Thyroid gland (tissue), 4 donors: ENCODE measurements at regions not wholly inside any gene's neighbourhood (a gene's known extent, or its start where the extent isn't known, plus 50 kb on each side); places are given as distances from the start of the nearest gene placed in this dataset.
"Not testable (repeated sequence)": the region's sequence is repeated elsewhere in the genome, so short reads cannot be mapped to it uniquely, and the experiment has no call there.

Source experiments
- DNase-seq, 2 donors: peaks; one replicate each; pipeline ENCODE4 v3.0.0-alpha.2; 2019
- H3K27ac ChIP-seq, 3 donors: fragments of 200-600 bp; sonication (generic); 1 replicate in 2 of 3; 2 replicates in 1 of 3; pipeline ENCODE4 v1.5.1; 2016 to 2019; ENCODE audit warnings: mild to moderate bottlenecking in 1 of 3, moderate library complexity in 1 of 3
- H3K27me3 ChIP-seq: fragments of 200-600 bp; sonication (generic); one replicate; pipeline ENCODE4 v1.5.1; 2019
- H3K36me3 ChIP-seq, 2 donors: fragments of 200-600 bp; sonication (generic); one replicate each; pipeline ENCODE4 v1.5.1; 2016 to 2019
- H3K4me1 ChIP-seq, 2 donors: fragments of 200-600 bp; sonication (generic); one replicate each; pipeline ENCODE4 v1.5.1; 2017 to 2019
- H3K4me3 ChIP-seq, 3 donors: fragments of 200-600 bp; sonication (generic); replicated peaks in 1 of 3; 1 replicate in 2 of 3; 2 replicates in 1 of 3; pipeline ENCODE4 v1.5.1; 2016; ENCODE audit warnings: mild to moderate bottlenecking in 1 of 3
- H3K9me3 ChIP-seq: fragments of 200-600 bp; sonication (generic); one replicate; pipeline ENCODE4 v1.5.1; 2017
- CTCF ChIP-seq, 6 experiments: fragments of 200-600 bp in 3 of 6; fragments of 450-650 bp in 3 of 6; sonication (generic) in 3 of 6; IDR thresholded peaks; one replicate each; pipeline ENCODE4 v1.5.1; 2016 to 2019; ENCODE audit warnings: antibody characterized with exemption in 6 of 6, mild to moderate bottlenecking in 2 of 6, inconsistent platforms in 1 of 6, moderate library complexity in 1 of 6
- POLR2A ChIP-seq, 2 donors: fragments of 450-650 bp; IDR thresholded peaks; one replicate each; pipeline ENCODE4 v1.6.1; 2017; ENCODE audit warnings: antibody characterized with exemption in 2 of 2, mild to moderate bottlenecking in 2 of 2, moderate library complexity in 1 of 2
- WGBS, 2 donors: methylation state at CpG; one replicate each; pipeline ENCODE4 v1.1.5; 2017; 5-methylcytosine and 5-hydroxymethylcytosine counted together
- intact Hi-C: fragments of 100-400 bp; cut with DNase I; formaldehyde crosslinking; loops from one replicate; pipeline ENCODE4 v1.15.1; 2023

DNA sequence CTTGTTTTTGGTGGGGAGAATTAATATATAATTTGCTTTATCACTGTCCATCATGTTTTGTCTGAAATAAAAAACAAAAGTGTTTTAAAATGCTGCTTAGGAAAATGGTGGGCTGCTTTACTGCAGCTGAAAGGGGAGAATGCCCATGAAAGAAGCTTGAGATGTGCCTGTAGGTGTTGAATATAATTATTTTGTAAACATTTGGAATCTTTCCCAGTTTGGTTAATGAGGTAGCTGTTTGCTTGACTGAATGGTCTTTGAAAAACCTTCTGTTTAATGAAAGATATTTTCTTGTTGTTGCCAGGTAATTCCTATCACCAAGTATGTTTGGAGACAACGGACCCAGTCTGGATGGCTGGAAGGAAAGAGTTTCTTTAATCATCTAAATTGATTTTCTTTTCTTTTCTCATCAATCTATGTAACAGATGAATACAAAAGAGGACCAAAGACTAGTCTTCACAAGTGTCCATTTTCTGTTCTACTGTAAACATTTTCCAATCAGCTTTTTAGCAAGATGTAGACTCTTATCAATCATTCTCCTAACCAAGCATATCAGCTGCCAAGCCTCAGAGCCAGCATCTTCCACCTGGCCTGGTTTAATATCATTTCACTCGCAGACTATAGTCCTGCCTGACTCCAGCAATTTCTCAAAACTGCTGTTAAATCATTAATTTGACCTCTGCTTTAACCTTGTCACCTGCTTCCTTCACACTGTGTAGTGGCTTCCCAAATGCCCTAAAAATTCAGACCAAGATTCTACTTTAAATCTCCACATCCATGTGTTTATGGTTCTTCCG, 441.2 kb upstream of the CHD1 start:
- H3K4me1 ChIP-seq: no peaks in the 10 kb centered on the region
- 71 to 73% methylated on average over 3 of the region's 3 CpGs for WGBS, 2 donors
- H3K9me3 ChIP-seq: no peaks in the 10 kb centered on the region
- TF ChIP-seq CTCF (IDR thresholded peaks at IDR 0.05) (no peak), POLR2A (IDR thresholded peaks at IDR 0.05) (no peak)
- H3K27ac ChIP-seq: no peak overlapping the region
- intact Hi-C loops: no loop called here
- DNase-seq: no peak
- no peak overlapping the region for H3K4me3 ChIP-seq
- H3K27me3 ChIP-seq: no peaks in the 10 kb centered on the region
- no peaks in the 10 kb centered on the region for H3K36me3 ChIP-seq

GRCh38 chr5:99368726-99369125, 439.9 kb upstream of the CHD1 start:
- Histone ChIP-seq H3K4me3 (no peak overlapping the region), H3K4me1 (no peaks in the 10 kb centered on the region), H3K27me3 (no peaks in the 10 kb centered on the region), H3K36me3 (no peaks in the 10 kb centered on the region), H3K27ac (no peak overlapping the region), H3K9me3 (no peaks in the 10 kb centered on the region)
- 68 to 77% methylated on average over 2 of the region's 2 CpGs for WGBS, 2 donors
- intact Hi-C loops: no loop called here
- no peak for DNase-seq
- TF ChIP-seq CTCF (IDR thresholded peaks at IDR 0.05): no peak
- no peak for TF ChIP-seq POLR2A (IDR thresholded peaks at IDR 0.05)

GRCh38 chr5:99355881-99356280, 427.1 kb upstream of the CHD1 start:
- intact Hi-C loops: no loop called here
- no peaks in the 10 kb centered on the region for H3K36me3 ChIP-seq
- no peaks in the 10 kb centered on the region for H3K4me1 ChIP-seq
- no peak overlapping the region for H3K27ac ChIP-seq
- no peak for DNase-seq
- H3K9me3 ChIP-seq: no peaks in the 10 kb centered on the region
- TF ChIP-seq CTCF (IDR thresholded peaks at IDR 0.05) (no peak), POLR2A (IDR thresholded peaks at IDR 0.05) (no peak)
- H3K27me3 ChIP-seq: no peaks in the 10 kb centered on the region
- no peak overlapping the region for H3K4me3 ChIP-seq

- DNase-seq: no peak
- no peaks in the 10 kb centered on the region for H3K36me3 ChIP-seq
- H3K27me3 ChIP-seq: no peaks in the 10 kb centered on the region
- H3K27ac ChIP-seq: no peak overlapping the region
- 79 to 85% methylated on average over 2 of the region's 2 CpGs for WGBS, 2 donors
- H3K9me3 ChIP-seq: no peaks in the 10 kb centered on the region
- no peaks in the 10 kb centered on the region for H3K4me1 ChIP-seq
- intact Hi-C loops: no loop called here
- TF ChIP-seq CTCF (IDR thresholded peaks at IDR 0.05): no peak
- no peak for TF ChIP-seq POLR2A (IDR thresholded peaks at IDR 0.05)
- no peak overlapping the region for H3K4me3 ChIP-seq
Measured at GRCh38 chr5:99349787-99350186, 421.0 kb upstream of the CHD1 start.

GRCh38 chr5:99348597-99348996, 419.8 kb upstream of the CHD1 start:
- H3K27me3 ChIP-seq: no peaks in the 10 kb centered on the region
- no peaks in the 10 kb centered on the region for H3K36me3 ChIP-seq
- TF ChIP-seq CTCF (IDR thresholded peaks at IDR 0.05): no peak
- TF ChIP-seq POLR2A (IDR thresholded peaks at IDR 0.05): no peak
- DNase-seq: no peak
- no peaks in the 10 kb centered on the region for H3K4me1 ChIP-seq
- no peak overlapping the region for H3K4me3 ChIP-seq
- 85 to 86% methylated on average over 4 of the region's 4 CpGs for WGBS, 2 donors
- intact Hi-C loops: no loop called here
- no peak overlapping the region for H3K27ac ChIP-seq
- no peaks in the 10 kb centered on the region for H3K9me3 ChIP-seq

- DNase-seq, H3K4me3 ChIP-seq, H3K27ac ChIP-seq, H3K4me1 ChIP-seq, H3K9me3 ChIP-seq, intact Hi-C loops, H3K36me3 ChIP-seq, H3K27me3 ChIP-seq: not testable (repeated sequence)
- 98 to 100% methylated on average over 2 of the region's 2 CpGs for WGBS, 2 donors
Measured at GRCh38 chr5:99339758-99340157, 411.0 kb upstream of the CHD1 start.
